ENCODE measurements at regions not wholly inside any gene's neighbourhood (a gene's known extent, or its start where the extent isn't known, plus 50 kb on each side); places are given as distances from the start of the nearest gene placed in this dataset.
"Not testable (repeated sequence)": the region's sequence is repeated elsewhere in the genome, so short reads cannot be mapped to it uniquely, and the experiment has no call there.

DNA sequence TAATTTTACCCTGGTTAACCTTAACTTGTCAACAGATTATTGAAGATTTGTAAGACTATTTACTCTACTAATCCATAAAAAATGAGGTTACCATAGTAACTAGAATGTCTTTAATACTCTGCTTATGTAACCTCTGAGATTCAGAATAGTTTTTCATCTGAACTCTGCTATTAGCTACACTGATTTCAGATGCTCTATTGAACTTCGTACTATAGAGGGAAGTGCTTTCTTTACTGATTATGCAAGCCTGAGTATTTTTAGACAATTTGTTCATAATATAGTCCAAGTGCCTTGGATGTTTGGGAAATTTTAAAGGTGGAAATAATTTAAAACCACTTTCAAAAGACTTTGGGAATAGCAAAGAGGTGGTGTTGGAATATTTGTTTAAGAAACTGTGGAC is 107.9 kb upstream of the GBE1 start:
- Histone ChIP-seq H3K36me3 (no peaks in the 10 kb centered on the region), H3K4me3 (no peak overlapping the region)
- intact Hi-C loops (cut with DNase I) = no loop called here

GRCh38 chr3:81868597-81868996 is 107.2 kb upstream of the GBE1 start:
- Histone ChIP-seq H3K4me1 (no peaks in the 10 kb centered on the region), H3K36me3 (no peaks in the 10 kb centered on the region), H3K4me3 (no peak overlapping the region), H3K9me3 (no peaks in the 10 kb centered on the region), H3K27me3 (no peaks in the 10 kb centered on the region), H3K27ac (no peak overlapping the region)
- no peak for DNase-seq
- TF ChIP-seq CTCF (IDR thresholded peaks at IDR 0.05) = no peak
- 81 to 85% methylated on average over 1 of the region's 1 CpG for WGBS, 2 donors
- intact Hi-C loops (cut with DNase I) = no loop called here

More for the DNA sequence above, 107.9 kb upstream of the GBE1 start:
- H3K9me3 ChIP-seq = no peaks in the 10 kb centered on the region
- H3K27ac ChIP-seq = no peak overlapping the region
- H3K4me1 ChIP-seq = no peaks in the 10 kb centered on the region
- TF ChIP-seq POLR2A (IDR thresholded peaks at IDR 0.05) (no peak), CTCF (IDR thresholded peaks at IDR 0.05) (no peak)
- no peak for DNase-seq
- H3K27me3 ChIP-seq = no peaks in the 10 kb centered on the region
- 21 to 25% methylated on average over 1 of the region's 1 CpG for WGBS, 2 donors

DNA sequence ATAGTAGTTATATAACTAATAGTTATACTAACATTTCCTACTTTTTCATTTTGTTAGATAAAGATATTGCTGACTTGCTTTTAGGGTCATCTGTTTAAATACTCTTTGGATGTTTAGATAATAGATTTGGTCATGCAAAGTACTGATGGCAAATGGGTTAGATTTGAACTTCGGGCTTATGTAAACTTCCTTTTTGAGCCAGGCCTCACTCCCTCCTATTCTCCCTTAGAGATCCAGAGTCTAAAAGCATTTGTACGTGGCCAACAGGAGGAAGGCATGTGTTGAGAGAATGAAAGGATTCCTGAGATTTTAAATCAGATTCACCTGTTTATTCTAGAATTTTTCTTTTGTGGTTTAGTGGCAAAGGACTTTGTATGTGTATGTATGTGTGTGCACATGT is 106.4 kb upstream of the GBE1 start:
- intact Hi-C loops (cut with DNase I) = no loop called here
- DNase-seq = no peak
- H3K27ac ChIP-seq = no peak overlapping the region
- no peaks in the 10 kb centered on the region for H3K27me3 ChIP-seq
- no peak overlapping the region for H3K4me3 ChIP-seq
- no peak for TF ChIP-seq POLR2A (IDR thresholded peaks at IDR 0.05)
- no peak for TF ChIP-seq CTCF (IDR thresholded peaks at IDR 0.05)
- H3K4me1 ChIP-seq = no peaks in the 10 kb centered on the region
- 68 to 75% methylated on average over 2 of the region's 2 CpGs for WGBS, 2 donors
- H3K36me3 ChIP-seq = no peaks in the 10 kb centered on the region
- no peaks in the 10 kb centered on the region for H3K9me3 ChIP-seq

GRCh38 chr3:81865164-81865563 is 103.7 kb upstream of the GBE1 start:
- H3K4me3 ChIP-seq; intact Hi-C loops (cut with DNase I); H3K4me1 ChIP-seq; H3K27ac ChIP-seq; H3K36me3 ChIP-seq; H3K27me3 ChIP-seq; H3K9me3 ChIP-seq; DNase-seq: not testable (repeated sequence)
- WGBS, 2 donors = 76 to 82% methylated on average over 3 of the region's 5 CpGs

- Histone ChIP-seq H3K4me1 (no peaks in the 10 kb centered on the region), H3K27ac (no peak overlapping the region), H3K4me3 (no peak overlapping the region), H3K9me3 (no peaks in the 10 kb centered on the region), H3K27me3 (no peaks in the 10 kb centered on the region), H3K36me3 (no peaks in the 10 kb centered on the region)
- WGBS, 2 donors = 46% methylated on average over 7 of the region's 7 CpGs
- DNase-seq = no peak
- intact Hi-C loops (cut with DNase I) = no loop called here
- no peak for TF ChIP-seq CTCF (IDR thresholded peaks at IDR 0.05)
- no peak for TF ChIP-seq POLR2A (IDR thresholded peaks at IDR 0.05)
Observed at GRCh38 chr3:81864272-81864671, 102.8 kb upstream of the GBE1 start.

DNA sequence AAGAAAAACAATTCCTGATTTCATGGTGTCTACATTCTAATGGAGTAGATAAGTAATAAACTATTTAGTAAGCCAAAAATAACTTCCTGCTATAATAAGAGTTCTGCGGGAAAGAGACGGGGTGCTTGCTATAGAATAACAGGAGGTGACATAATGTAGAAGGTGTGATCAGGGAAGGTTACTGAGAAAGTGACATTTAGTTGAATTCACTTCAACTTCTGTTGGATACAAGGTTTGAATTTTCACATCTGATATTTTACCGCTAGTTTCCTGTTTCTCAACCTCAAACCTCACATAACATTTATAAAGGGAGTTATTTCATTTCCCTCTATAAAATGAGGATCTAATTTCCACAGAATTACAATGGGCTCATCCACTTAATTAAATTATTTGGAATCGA is 102.3 kb upstream of the GBE1 start:
- Histone ChIP-seq H3K4me3 (no peak overlapping the region), H3K4me1 (no peaks in the 10 kb centered on the region), H3K36me3 (no peaks in the 10 kb centered on the region), H3K9me3 (no peaks in the 10 kb centered on the region), H3K27me3 (no peaks in the 10 kb centered on the region), H3K27ac (no peak overlapping the region)
- TF ChIP-seq POLR2A (IDR thresholded peaks at IDR 0.05) (no peak), CTCF (IDR thresholded peaks at IDR 0.05) (no peak)
- no peak for DNase-seq
- WGBS, 2 donors = 57 to 62% methylated on average over 4 of the region's 4 CpGs
- intact Hi-C loops (cut with DNase I) = no loop called here
